GM12874 (cell line): ENCODE measurements at regions not wholly inside any gene's neighbourhood (a gene's known extent, or its start where the extent isn't known, plus 50 kb on each side); places are given as distances from the start of the nearest gene placed in this dataset.

ENCODE experiments used
- CTCF ChIP-seq: IDR thresholded peaks from 2 replicates; pipeline ENCODE4 v1.5.1; 2011; ENCODE audit warnings: low read depth, mild to moderate bottlenecking, control low read depth, low read length, moderate library complexity; ENCODE audit not compliant: insufficient read depth

GRCh38 chr1:115413208-115413607 is 75.2 kb upstream of the NGF start:
- TF ChIP-seq CTCF = no peak

GRCh38 chr1:115412733-115413132 is 74.7 kb upstream of the NGF start:
- TF ChIP-seq CTCF = no peak

DNA sequence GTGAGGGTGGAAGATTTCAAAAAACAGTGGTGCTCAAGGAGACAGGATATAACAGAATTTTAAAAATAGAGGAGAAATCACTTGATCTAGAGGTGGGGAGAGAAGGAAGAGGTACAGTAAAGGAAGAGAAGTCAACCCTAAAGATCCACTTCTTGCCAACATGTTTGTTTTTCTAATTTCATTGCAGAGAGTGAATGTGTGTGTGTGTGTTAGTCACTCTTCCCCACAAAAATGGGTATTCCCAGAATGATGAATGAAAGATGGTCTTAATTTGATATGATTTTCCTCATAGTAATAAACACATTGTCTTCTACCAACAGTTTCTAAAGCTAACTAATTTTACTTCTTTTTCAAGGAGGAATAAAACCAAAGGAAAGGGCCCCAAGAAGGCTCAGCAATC is 74.2 kb upstream of the NGF start:
- no peak for TF ChIP-seq CTCF

DNA sequence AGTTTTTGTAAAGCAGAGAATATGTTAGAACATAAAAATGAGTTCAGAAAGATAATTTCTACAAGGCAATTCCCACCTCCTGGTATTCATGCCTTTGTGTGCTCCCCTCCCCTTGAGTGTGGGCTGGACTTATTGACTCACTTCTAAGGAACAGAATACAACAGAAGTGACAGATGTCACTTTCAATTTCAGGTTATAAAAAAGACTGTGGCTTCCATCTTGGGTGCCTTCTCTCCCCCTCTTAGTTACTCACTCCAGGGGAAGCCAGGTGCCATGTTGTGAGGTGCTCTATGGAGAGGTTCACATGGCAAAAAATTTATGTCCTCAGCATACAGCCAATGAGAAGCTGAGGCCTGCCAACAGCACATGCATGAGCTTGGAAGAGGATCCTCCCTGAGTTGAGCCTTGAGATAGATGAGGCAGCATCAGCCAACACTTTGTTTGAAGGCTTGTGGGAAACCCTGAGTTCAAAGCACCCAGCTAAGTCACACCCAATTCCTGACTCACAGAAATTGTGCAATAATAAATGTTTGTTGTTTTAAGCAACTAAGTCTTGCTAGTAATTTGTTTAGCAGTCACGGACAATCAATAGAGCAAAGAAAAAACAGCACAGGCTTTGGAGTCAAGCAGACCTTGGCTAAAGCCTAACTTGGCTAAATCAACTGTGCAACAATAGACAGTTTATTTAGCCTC is 73.5 kb upstream of the NGF start:
- TF ChIP-seq CTCF = no peak

DNA sequence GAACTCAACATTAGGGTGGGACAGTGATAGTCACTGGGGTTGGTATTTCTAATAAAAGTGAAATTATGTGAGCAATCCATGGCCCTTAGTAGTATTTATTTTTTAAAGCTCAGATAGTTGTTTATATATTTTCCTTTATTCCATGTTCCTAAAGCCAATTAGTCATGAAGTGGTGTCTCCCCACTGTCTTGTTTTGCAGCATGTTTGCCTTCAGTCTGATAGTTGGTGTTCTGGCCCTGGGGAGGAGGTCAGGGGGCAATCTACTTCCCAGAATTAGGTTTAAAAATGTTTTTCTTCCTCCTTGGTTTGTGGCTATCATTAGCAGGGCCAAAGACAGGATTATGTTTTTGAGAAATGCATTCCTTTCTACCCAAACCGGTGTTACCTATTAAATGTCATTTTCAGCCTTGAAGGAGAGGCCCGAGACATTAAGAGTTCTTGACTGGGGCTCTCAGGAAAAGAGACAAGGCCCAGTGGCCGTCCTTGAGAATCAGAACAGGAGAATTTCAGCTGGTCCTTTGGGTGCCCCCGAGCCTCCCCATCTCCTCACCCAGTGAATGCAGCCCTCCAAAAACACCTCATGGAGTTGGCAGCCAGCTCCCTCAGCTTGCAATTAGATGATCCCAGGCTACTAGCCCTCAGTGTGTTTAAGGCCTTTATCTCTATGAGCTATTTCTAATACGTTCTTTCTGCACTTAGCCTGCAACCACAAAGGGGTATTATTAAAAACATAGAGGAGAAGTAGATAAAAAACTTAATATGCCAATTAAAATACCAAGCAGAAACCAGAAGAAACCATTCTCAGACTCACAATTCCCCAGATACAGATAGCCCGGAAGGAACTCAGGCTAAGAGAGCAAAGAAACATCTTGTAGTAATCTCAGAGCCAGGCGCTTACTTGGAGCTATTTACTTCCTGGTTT is 71.3 kb upstream of the NGF start:
- TF ChIP-seq CTCF = no peak

- no peak for TF ChIP-seq CTCF
Measured at GRCh38 chr1:115408533-115408932, 70.5 kb upstream of the NGF start.

DNA sequence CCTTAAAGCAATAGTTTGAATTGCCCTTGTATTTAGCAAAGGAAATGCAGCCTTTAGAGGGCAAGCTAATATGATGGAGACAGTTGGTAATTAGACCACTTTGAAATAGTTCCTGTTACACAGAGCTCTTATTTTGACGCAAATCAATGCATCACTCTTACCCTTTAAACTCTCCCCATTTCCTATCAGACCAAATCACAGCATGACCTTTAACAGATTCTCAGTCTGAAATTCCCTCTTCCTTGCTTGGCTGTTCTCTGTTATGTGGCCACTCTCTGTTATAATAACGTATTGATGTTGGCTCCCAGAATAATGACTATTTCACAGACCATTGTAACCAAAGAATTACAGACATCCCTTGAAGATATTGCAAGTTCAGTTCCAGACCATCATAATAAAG is 66.9 kb upstream of the NGF start:
- TF ChIP-seq CTCF = no peak
